ENCODE measurements at regions not wholly inside any gene's neighbourhood (a gene's known extent, or its start where the extent isn't known, plus 50 kb on each side); places are given as distances from the start of the nearest gene placed in this dataset.

DNA sequence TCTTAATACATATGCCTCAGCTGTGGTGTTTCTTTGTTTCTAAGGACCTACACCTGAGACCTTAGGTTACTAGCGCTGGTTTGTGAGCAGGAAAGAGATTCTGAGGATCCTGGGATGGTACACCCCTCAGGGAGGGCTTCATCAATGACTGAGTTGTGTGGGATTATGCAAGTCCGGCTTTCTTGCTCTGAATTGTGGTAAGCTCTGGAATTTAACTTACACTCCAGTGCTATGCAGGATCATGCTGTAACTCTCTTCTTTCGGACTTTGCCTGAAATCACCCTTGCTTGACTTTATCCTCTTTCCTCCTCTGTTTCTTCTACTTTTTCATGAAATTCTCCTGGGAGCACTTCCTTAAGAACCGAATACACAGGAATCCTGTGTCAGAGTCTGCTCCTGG is 431.5 kb upstream of the BOD1L1 start:
- no peak for DNase-seq

DNA sequence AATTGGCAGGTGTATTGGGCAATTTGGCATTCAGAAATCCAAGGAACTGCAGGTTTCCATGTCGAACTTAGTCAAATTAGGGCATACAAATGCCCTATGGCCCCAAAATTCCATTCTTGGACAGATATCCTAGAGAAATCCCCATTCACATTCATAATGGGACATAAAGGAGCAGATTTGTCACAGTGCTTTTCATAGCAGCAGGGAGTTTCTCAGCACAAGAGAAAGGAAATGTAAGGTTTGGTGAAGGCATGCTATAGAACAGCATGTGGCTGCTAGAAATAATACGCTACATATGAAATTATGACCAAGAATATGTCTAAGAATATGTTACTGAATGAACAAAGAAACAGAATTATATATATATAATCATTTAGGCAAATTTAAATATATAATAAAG is 437.5 kb upstream of the BOD1L1 start:
- no peak for DNase-seq

DNA sequence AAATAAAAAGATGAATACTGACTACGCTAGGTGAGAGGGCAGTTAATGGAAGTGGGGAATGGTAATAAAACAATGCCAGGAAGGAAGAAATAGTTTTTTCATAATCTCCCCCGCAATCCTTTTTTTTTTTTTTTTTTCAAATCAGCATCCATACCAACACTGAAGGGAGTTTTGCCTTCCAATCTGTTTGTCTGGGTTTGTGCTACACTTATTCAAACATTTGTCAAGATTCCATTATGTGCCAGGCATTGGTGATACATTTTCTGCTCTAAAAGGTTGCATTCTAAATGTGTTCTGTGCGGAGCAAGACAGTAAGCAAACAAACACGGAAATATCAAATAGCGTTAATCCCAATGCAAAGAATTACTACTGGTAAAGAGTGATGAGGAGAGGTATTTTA is 437.9 kb upstream of the BOD1L1 start:
- no peak for DNase-seq

DNA sequence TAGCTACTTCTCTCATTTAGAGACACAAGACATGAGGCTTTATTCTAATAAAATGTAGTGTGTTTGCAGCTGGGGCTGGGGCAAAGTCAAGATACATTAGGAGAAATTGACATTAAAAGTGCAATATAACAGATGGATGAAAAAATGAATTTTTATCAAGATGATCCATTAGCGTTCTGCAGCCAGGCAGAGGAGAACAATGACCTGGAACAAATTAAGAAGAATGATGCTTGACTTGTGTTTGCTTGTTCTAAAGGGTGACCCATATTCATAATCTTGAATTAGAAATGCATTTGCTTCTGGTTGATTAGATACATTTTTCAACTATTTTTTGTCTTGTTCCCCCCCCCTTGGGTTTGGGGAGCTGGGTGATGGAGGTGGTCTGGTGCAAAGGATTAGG is 439.5 kb upstream of the BOD1L1 start:
- no peak for DNase-seq

- DNase-seq: no peak
Measured at GRCh38 chr4:14069886-14070285, 442.4 kb upstream of the BOD1L1 start.

- no peak for DNase-seq
Measured at GRCh38 chr4:14070289-14070880, 442.9 kb upstream of the BOD1L1 start.

DNA sequence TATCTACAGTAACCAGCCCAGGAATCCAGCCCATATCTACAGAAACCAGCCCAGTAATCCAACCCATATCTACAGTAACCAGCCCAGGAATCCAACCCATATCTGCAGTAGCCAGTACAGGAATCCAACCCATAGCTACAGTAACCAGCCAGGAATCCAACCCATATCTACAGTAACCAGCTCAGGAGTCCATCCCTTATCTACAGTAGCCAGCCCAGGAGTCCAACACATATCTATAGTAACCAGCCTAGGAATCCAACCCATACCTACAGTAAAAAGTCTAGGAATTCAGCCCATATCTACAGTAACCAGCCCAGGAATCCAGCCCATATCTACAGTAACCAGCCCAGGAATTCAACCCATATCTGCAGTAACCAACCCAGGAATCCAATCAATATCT is 445.0 kb upstream of the BOD1L1 start:
- no peak for DNase-seq

GRCh38 chr4:14076776-14077175 is 449.3 kb upstream of the BOD1L1 start:
- DNase-seq: no peak

- no peak for DNase-seq
Measured at GRCh38 chr4:14078326-14078725, 450.8 kb upstream of the BOD1L1 start.

DNA sequence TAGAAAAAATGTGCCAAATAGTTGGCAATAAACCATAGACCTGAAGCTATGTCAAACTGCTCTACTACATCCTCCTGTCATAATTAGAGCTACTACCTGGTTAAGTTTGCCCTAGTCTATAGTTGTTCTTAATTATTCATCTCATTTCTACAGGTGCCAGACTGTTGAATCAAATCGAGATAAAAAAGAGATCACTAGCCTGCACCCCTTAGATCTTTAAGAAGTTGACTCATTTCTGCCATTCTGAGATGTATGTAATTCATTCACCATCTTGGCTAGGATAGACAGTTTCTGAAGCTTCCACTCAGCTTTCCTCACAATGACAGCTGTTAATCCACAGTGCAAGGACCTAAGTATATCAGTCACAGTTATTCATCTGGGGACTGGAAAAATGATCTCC is 452.1 kb upstream of the BOD1L1 start:
- DNase-seq: no peak

DNA sequence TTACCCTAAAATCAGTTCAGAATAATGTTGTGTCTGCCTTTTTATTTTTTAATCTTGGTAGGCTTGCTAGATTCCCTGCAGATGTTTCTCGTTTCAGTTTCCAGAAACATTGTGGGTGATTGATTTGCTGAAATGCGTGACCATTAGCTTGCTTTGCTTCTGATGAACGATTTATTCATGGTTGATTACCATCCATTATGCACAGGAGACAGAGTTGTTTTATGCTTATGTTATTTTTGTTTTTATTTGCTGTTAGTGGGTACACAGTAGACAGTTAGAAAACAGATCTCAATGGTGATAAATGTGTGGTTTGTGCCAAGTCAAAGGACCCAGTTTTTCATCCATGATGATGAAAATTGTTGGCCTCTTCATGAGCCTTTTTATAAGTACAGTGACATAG is 455.6 kb upstream of the BOD1L1 start:
- DNase-seq: no peak

DNA sequence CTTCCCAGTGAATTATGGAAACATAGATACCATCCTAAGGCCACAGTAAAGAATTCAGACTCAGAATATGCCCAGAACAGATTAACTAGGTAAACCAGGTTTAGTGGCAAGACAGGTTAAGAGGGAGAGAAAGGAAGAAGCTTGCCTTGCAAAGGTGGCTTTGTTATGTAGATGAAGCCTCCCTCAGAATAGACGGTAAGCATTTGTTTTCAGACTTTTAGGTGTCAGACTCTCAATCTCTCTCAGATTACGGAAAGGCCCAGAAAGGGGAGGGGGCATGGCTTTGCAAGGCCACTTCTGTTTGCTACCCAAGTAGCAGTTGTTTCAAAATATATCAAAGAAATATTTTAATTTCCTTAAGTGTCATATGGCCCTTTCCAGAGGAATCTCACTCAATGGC is 457.1 kb upstream of the BOD1L1 start:
- no peak for DNase-seq

DNA sequence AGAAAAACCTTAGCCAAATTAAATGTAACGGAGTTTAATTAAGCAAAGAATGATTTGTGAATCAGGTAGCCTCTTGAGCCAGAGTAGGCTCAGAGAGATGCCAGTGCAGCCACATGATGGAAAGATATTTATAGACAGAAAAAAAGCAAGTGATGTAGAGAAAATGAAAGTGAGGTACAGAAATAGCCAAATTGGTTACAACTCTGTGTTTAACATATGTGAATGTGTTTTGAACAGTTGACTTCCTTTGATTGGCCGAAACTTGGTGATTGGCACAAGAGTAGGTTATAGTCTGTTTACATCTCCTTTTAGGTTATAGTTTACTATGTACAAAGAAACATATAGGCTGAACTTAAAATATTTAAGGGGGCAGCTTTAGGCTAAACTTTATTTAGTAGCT is 459.9 kb upstream of the BOD1L1 start:
- no peak for DNase-seq

DNA sequence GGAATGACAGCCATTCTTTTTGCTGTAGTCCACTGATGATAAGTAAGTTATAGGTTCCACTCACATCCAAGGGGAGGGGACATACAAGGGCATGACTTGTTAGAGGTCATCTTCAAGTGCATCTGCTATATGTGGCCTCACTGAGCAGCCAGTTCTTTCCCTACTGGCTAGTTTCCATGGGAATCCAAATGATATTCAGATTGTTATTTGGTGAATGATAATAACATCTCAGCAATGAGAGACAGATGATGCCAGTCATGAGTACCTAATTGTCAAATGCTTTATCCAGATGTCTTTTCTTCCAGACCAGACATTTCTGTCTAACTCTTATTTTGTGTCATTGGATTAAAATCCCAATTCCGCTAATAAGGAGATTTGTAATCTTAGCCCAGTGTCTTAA is 460.4 kb upstream of the BOD1L1 start:
- no peak for DNase-seq

GRCh38 chr4:14091531-14091930 is 464.0 kb upstream of the BOD1L1 start:
- DNase-seq: no peak

GRCh38 chr4:14091966-14092365 is 464.4 kb upstream of the BOD1L1 start:
- DNase-seq: no peak

- no peak for DNase-seq
Measured at GRCh38 chr4:14092741-14093140, 465.2 kb upstream of the BOD1L1 start.

GRCh38 chr4:14095831-14096230 is 468.3 kb upstream of the BOD1L1 start:
- no peak for DNase-seq

GRCh38 chr4:14096396-14096965 is 469.0 kb upstream of the BOD1L1 start:
- no peak for DNase-seq

DNA sequence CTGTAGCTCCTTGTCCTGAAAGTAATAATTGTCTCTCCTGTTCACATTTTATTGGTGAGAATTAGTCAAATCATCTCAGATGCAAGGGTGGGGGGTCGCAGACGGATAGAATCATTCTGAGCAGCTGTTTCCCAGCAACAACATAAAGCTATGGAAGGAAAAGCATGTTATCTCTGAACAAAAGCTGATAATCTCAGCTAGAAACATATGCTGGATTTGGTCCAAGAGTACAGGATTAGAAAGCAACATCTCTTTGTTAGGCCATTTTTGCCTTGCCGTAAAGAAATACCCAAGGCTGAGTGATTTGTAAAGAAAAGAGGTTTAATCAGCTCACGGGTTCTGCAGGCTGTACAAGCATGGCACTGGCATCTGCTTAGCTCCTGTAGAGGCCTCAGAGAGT is 472.8 kb upstream of the BOD1L1 start:
- DNase-seq: no peak

DNA sequence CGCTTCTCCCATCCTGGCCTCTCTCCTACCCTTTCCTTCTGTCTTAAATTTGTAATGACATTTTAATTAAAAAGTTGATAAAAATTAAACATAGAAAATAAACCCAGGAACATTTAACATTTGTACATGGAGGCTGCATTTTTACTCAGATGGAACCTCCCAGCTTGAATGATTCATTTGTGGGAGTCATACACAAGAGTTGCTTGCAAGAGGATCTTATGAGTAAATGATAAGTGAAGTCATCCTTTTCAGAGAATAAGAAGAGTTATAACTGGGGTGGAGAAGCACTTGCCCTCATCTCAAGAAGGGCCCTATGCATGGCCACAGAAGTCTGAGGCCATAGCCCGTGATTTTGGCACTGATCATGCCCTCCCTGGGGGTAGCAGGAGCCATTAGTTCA is 482.9 kb upstream of the BOD1L1 start:
- no peak for DNase-seq

DNA sequence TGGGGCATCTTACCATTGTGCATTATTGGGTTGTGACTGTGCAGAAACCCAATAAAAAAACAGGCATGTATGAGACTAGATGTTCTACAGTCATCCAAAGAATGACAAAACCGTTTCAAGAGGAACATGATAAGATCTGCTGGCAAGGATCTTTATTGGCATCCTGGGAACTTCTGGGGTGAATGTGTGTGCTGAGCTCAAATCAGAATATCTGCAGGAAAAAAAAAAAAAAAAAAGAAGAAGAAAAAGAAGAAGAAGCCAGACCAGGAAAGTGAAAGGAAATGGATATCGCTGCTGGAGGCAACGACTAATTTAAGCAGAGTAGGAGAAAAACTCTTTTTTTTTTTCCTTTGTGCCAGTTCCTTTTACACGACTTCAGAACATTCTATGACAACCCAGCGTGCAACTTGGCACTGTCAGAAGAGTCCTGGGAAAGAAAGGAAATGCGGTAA is 484.2 kb upstream of the BOD1L1 start:
- DNase-seq: no peak

DNA sequence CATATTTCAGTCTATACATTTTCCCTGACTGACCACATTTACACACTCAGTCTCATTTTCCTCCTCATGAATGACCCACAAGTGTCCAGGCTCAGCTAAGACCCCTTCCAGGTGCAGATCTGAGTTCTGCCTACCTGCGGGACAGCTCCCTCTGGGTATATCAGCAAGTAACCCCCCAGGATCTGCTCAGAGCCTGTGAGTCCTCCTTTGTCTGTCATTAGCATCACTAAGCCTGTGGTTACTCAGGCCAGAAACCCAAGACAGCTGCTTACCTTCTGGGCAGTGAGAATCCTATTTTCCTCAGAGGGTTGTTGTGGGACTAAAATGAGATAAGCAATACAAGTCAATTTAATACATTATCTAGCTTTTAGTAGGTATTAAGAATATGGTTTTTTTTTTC is 487.6 kb upstream of the BOD1L1 start:
- DNase-seq: no peak

DNA sequence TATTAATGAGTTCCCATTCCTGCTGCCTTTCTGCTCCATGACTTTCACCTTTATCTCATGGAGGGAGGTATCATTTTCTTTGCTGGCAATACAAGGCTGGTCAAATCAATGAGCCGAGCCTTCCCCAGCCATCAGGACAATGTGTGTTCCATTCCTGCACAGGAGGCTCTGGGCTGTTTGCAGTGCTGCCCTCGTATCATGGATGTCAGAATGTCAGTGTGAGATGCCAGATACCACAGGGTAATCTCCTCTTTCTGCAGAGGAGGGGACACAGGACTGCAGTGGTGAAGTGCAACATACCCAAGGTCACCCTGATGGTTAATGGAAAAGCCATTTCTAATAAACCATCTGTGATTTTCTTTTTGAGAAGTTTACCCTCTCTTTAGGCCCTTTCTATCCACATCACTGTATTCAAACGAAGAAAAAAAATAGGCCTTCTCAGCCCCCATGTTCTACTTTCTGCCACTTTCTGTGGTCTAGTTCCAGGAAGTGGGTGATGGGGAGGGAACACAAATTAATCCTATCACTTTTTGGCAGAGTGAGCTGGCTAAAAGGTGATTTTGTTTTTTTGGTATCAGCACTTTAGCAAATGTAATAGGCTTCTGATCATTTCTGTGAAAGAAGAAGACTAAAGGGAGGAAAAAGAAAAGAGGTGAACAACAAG is 490.2 kb upstream of the BOD1L1 start:
- no peak for DNase-seq

DNA sequence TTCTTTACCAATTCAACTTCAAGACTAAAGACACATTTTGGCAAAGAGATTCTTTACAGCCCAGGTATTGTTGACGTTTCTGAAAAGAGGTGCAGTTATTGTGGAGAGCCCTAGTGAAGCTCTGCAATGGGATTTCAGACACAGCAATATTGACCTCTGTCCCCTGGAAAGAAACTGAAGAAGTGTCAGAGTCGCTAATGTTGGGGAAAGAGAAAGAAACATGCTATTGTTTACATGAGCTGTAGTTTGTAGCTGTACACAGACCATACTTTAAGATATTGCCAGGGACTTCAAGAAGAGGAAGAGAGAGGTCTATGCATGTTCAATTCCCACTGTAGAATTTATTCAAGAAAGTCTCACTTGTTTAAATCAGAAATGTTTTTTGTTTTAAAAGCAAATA is 497.3 kb upstream of the BOD1L1 start:
- DNase-seq: no peak

Measured in SW 1271 (cell line).